ENCODE measurements at regions not wholly inside any gene's neighbourhood (a gene's known extent, or its start where the extent isn't known, plus 50 kb on each side); places are given as distances from the start of the nearest gene placed in this dataset.

GRCh38 chr16:9360075-9360474 is 268.6 kb downstream of the HAPSTR1 start:
- no peak for TF ChIP-seq CTCF (IDR thresholded peaks at IDR 0.05; ENCODE audit: insufficient read depth, low read length)
- no peak for TF ChIP-seq REST (IDR thresholded peaks at IDR 0.05; ENCODE audit: insufficient replicate concordance, low read depth)
- TF ChIP-seq POLR2AphosphoS5 (IDR thresholded peaks at IDR 0.05; ENCODE audit: low read depth), result no peak
